ENCODE measurements at regions not wholly inside any gene's neighbourhood (a gene's known extent, or its start where the extent isn't known, plus 50 kb on each side); places are given as distances from the start of the nearest gene placed in this dataset.
"Not testable (repeated sequence)": the region's sequence is repeated elsewhere in the genome, so short reads cannot be mapped to it uniquely, and the experiment has no call there.

GRCh38 chr21:35520302-35520701 is 471.2 kb upstream of the RUNX1 start (continued):
- TF ChIP-seq ZNF335 (tag by site-specific recombination; conservative IDR thresholded peaks at IDR 0.05): no peak

GRCh38 chr21:35517865-35518264 is 468.8 kb upstream of the RUNX1 start:
- ChIA-PET POLR2A (no interaction called here), CTCF (no interaction called here)
- Histone ChIP-seq H3K4me3 (ENCODE audit: low read depth, low read length) (no peak overlapping the region), H3K4me1 (ENCODE audit: control insufficient read depth, insufficient read depth, low read length) (no peaks in the 10 kb centered on the region), H3K36me3 (ENCODE audit: control insufficient read depth in 2 of 2, insufficient read depth in 1 of 2, low read length in 2 of 2) (no peaks in the 10 kb centered on the region), H3K9me3 (ENCODE audit: control insufficient read depth, insufficient read depth, low read depth, low read length) (no peaks in the 10 kb centered on the region), H3K27ac (ENCODE audit: extremely low read depth, low read depth, low read length) (no peak overlapping the region)
- TF ChIP-seq KLF16 (tag by site-specific recombination; IDR thresholded peaks at IDR 0.05) (no peak), ZNF704 (tag by site-specific recombination; IDR thresholded peaks at IDR 0.05) (no peak), PRDM6 (tag by site-specific recombination; IDR thresholded peaks at IDR 0.05) (no peak), ZFHX2 (tag by site-specific recombination; conservative IDR thresholded peaks at IDR 0.05) (no peak), ZNF510 (tag by site-specific recombination; IDR thresholded peaks at IDR 0.05; ENCODE audit: insufficient replicate concordance) (no peak)

GRCh38 chr21:35516292-35516691 is 467.2 kb upstream of the RUNX1 start:
- H3K27ac ChIP-seq (ENCODE audit: extremely low read depth, low read depth, low read length); POLR2A ChIA-PET; H3K4me1 ChIP-seq (ENCODE audit: control insufficient read depth, insufficient read depth, low read length); H3K4me3 ChIP-seq (ENCODE audit: low read depth, low read length); H3K36me3 ChIP-seq (ENCODE audit: control insufficient read depth in 2 of 2, insufficient read depth in 1 of 2, low read length in 2 of 2); H3K9me3 ChIP-seq (ENCODE audit: control insufficient read depth, insufficient read depth, low read depth, low read length); CTCF ChIA-PET: not testable (repeated sequence)
- TF ChIP-seq ZNF184 (tag by site-specific recombination; IDR thresholded peaks at IDR 0.05): peak; percentile 96

- ChIA-PET CTCF (no interaction called here), POLR2A (interaction anchor here (1.2 kb wide), 1 partner anchor 624 kb away, joined by 3 read pairs; no protein-coding TSS in a partner anchor)
- H3K4me1 ChIP-seq (ENCODE audit: control insufficient read depth, insufficient read depth, low read length): peaks cover 11% of the 10 kb centered on the region; the same call in 1 of the 2 replicates
- H3K9me3 ChIP-seq (ENCODE audit: control insufficient read depth, insufficient read depth, low read depth, low read length): no peaks in the 10 kb centered on the region
- no peak overlapping the region for H3K4me3 ChIP-seq (ENCODE audit: low read depth, low read length)
- H3K27ac ChIP-seq (ENCODE audit: extremely low read depth, low read depth, low read length): no peak overlapping the region
- H3K36me3 ChIP-seq (ENCODE audit: control insufficient read depth in 2 of 2, insufficient read depth in 1 of 2, low read length in 2 of 2): no peaks in the 10 kb centered on the region
- no peak for TF ChIP-seq ZBTB11 (tag by site-specific recombination; conservative IDR thresholded peaks at IDR 0.05; ENCODE audit: low read depth)
- TF ChIP-seq ZNF660 (tag by site-specific recombination; IDR thresholded peaks at IDR 0.05): no peak
- TF ChIP-seq YY1 (tag by site-specific recombination; IDR thresholded peaks at IDR 0.05): no peak
- TF ChIP-seq ATF2 (tag by site-specific recombination; IDR thresholded peaks at IDR 0.05; ENCODE audit: low read depth): no peak
- no peak for TF ChIP-seq ZNF398 (tag by site-specific recombination; IDR thresholded peaks at IDR 0.05)
- no peak for TF ChIP-seq ZNF76 (tag by site-specific recombination; IDR thresholded peaks at IDR 0.05; ENCODE audit: borderline replicate concordance, low read depth)
- TF ChIP-seq TSHZ1 (tag by site-specific recombination; IDR thresholded peaks at IDR 0.05; ENCODE audit: borderline replicate concordance): no peak
- TF ChIP-seq ZFP37 (tag by site-specific recombination; IDR thresholded peaks at IDR 0.05): no peak
- TF ChIP-seq BCL11A (tag by site-specific recombination; IDR thresholded peaks at IDR 0.05; ENCODE audit: low read depth): no peak
These were observed 463.2 kb upstream of the RUNX1 start for GRCh38 chr21:35512346-35512745.

Data from HEK293 (cell line).